ENCODE measurements at regions not wholly inside any gene's neighbourhood (a gene's known extent, or its start where the extent isn't known, plus 50 kb on each side); places are given as distances from the start of the nearest gene placed in this dataset.
"Not testable (repeated sequence)": the region's sequence is repeated elsewhere in the genome, so short reads cannot be mapped to it uniquely, and the experiment has no call there.

GRCh38 chr13:21291840-21292239, 115.4 kb downstream of the MRPL57 start:
- Mint-ChIP-seq H3K4me1 (ENCODE audit: low read depth, unreplicated experiment) (no peaks in the 10 kb centered on the region), H3K9me3 (ENCODE audit: unreplicated experiment) (no peaks in the 10 kb centered on the region), H3K27me3 (ENCODE audit: low read depth, unreplicated experiment) (peaks cover 2% of the 10 kb centered on the region), H3K36me3 (ENCODE audit: low read depth, unreplicated experiment) (no peaks in the 10 kb centered on the region), H3K27ac (ENCODE audit: unreplicated experiment) (no peak overlapping the region), H3K4me3 (ENCODE audit: unreplicated experiment) (no peak overlapping the region)
- Histone ChIP-seq H3K4me3 (ENCODE audit: insufficient read depth, low read depth, low read length) (no peak overlapping the region), H3K79me2 (ENCODE audit: insufficient read depth, low read length) (no peaks in the 10 kb centered on the region), H3K9ac (ENCODE audit: low read length) (no peak overlapping the region), H3K4me2 (ENCODE audit: low read length) (no peak overlapping the region), H4K20me1 (ENCODE audit: insufficient read depth, low read length) (no peaks in the 10 kb centered on the region), H3K4me1 (ENCODE audit: insufficient read depth, low read length) (no peaks in the 10 kb centered on the region), H3K27me3 (ENCODE audit: insufficient read depth, low read length) (no peaks in the 10 kb centered on the region), H3K36me3 (ENCODE audit: insufficient read depth, low read length) (no peaks in the 10 kb centered on the region), H3K27ac (ENCODE audit: low read depth, low read length) (no peak overlapping the region), H3K9me3 (ENCODE audit: insufficient read depth, low read depth, low read length) (no peaks in the 10 kb centered on the region), H2AFZ (ENCODE audit: low read depth, low read length) (no peak overlapping the region)
- no peak for FAIRE-seq
- no peak for DNase-seq (ENCODE audit: low read depth)
- TF ChIP-seq EZH2 (IDR thresholded peaks at IDR 0.05; ENCODE audit: insufficient read depth, low read length) (no peak), CTCF (IDR thresholded peaks at IDR 0.05; ENCODE audit: insufficient read depth, low read depth, low read length) (no peak)

- H3K4me3 ChIP-seq (ENCODE audit: insufficient read depth, low read depth, low read length); H3K27me3 ChIP-seq (ENCODE audit: insufficient read depth, low read length); H3K9me3 Mint-ChIP-seq (ENCODE audit: unreplicated experiment); H3K9ac ChIP-seq (ENCODE audit: low read length); H3K36me3 Mint-ChIP-seq (ENCODE audit: low read depth, unreplicated experiment); H3K4me1 ChIP-seq (ENCODE audit: insufficient read depth, low read length); H3K9me3 ChIP-seq (ENCODE audit: insufficient read depth, low read depth, low read length); H3K27ac Mint-ChIP-seq (ENCODE audit: unreplicated experiment); H4K20me1 ChIP-seq (ENCODE audit: insufficient read depth, low read length); H3K36me3 ChIP-seq (ENCODE audit: insufficient read depth, low read length); H3K27ac ChIP-seq (ENCODE audit: low read depth, low read length); H3K4me1 Mint-ChIP-seq (ENCODE audit: low read depth, unreplicated experiment); H3K27me3 Mint-ChIP-seq (ENCODE audit: low read depth, unreplicated experiment); FAIRE-seq: not testable (repeated sequence)
- peak; percentile 31 for TF ChIP-seq CTCF (IDR thresholded peaks at IDR 0.05; ENCODE audit: insufficient read depth, low read depth, low read length)
- peaks cover 18% of the 10 kb centered on the region for H3K79me2 ChIP-seq (ENCODE audit: insufficient read depth, low read length)
- H3K4me2 ChIP-seq (ENCODE audit: low read length): peak overlapping the region; percentile 87
- peak overlapping the region; percentile 96 for H3K4me3 Mint-ChIP-seq (ENCODE audit: unreplicated experiment)
- peak overlapping the region; percentile 92 for H2AFZ ChIP-seq (ENCODE audit: low read depth, low read length)
- DNase-seq (ENCODE audit: low read depth): peak; percentile 27
These were observed 120.5 kb downstream of the MRPL57 start for GRCh38 chr13:21296991-21297390.

GRCh38 chr13:21297447-21297846, 121.0 kb downstream of the MRPL57 start:
- Mint-ChIP-seq H3K4me3 (ENCODE audit: unreplicated experiment) (peak overlapping the region; percentile 96), H3K27ac (ENCODE audit: unreplicated experiment) (peak overlapping the region; percentile 85), H3K4me1 (ENCODE audit: low read depth, unreplicated experiment) (peaks cover 2% of the 10 kb centered on the region), H3K36me3 (ENCODE audit: low read depth, unreplicated experiment) (no peaks in the 10 kb centered on the region), H3K9me3 (ENCODE audit: unreplicated experiment) (no peaks in the 10 kb centered on the region), H3K27me3 (ENCODE audit: low read depth, unreplicated experiment) (no peaks in the 10 kb centered on the region)
- DNase-seq (ENCODE audit: low read depth) (no peak), FAIRE-seq (no peak)
- peaks cover 6% of the 10 kb centered on the region for H3K4me1 ChIP-seq (ENCODE audit: insufficient read depth, low read length)
- H2AFZ ChIP-seq (ENCODE audit: low read depth, low read length): peak overlapping the region; percentile 92
- H3K79me2 ChIP-seq (ENCODE audit: insufficient read depth, low read length): peaks cover 18% of the 10 kb centered on the region
- H3K36me3 ChIP-seq (ENCODE audit: insufficient read depth, low read length): no peaks in the 10 kb centered on the region
- no peaks in the 10 kb centered on the region for H4K20me1 ChIP-seq (ENCODE audit: insufficient read depth, low read length)
- H3K9me3 ChIP-seq (ENCODE audit: insufficient read depth, low read depth, low read length): no peaks in the 10 kb centered on the region
- H3K27me3 ChIP-seq (ENCODE audit: insufficient read depth, low read length): no peaks in the 10 kb centered on the region
- peak overlapping the region; percentile 59 for H3K27ac ChIP-seq (ENCODE audit: low read depth, low read length)
- H3K4me2 ChIP-seq (ENCODE audit: low read length): peak overlapping the region; percentile 87
- TF ChIP-seq CTCF (IDR thresholded peaks at IDR 0.05; ENCODE audit: insufficient read depth, low read depth, low read length) (no peak), EZH2 (IDR thresholded peaks at IDR 0.05; ENCODE audit: insufficient read depth, low read length) (no peak)
- H3K4me3 ChIP-seq (ENCODE audit: insufficient read depth, low read depth, low read length): peak overlapping the region; percentile 71
- peak overlapping the region; percentile 44 for H3K9ac ChIP-seq (ENCODE audit: low read length)
